ENCODE measurements at regions not wholly inside any gene's neighbourhood (a gene's known extent, or its start where the extent isn't known, plus 50 kb on each side); places are given as distances from the start of the nearest gene placed in this dataset.
A peak's percentile ranks its signal among the peaks of the same experiment; 100 is the strongest.

- H4K20me1 ChIP-seq (ENCODE audit: insufficient read depth), result no peaks in the 10 kb centered on the region
- no peak overlapping the region for H3K4me3 ChIP-seq (replicated peaks in 1 of 2; ENCODE audit: low read depth in 1 of 2, low read length in 2 of 2)
- no peak overlapping the region for H3K27ac ChIP-seq (ENCODE audit: low read depth, low read length)
- TF ChIP-seq POLR2AphosphoS5 (IDR thresholded peaks at IDR 0.05; ENCODE audit: low read depth, low read length) (no peak), YY1 (IDR thresholded peaks at IDR 0.05; ENCODE audit: extremely low read depth, insufficient replicate concordance, low read depth, low read length) (no peak), ZFX (IDR thresholded peaks at IDR 0.05) (no peak), JUND (IDR thresholded peaks at IDR 0.05) (no peak), CBX3 (IDR thresholded peaks at IDR 0.05; ENCODE audit: low read depth) (no peak), EGR1 (IDR thresholded peaks at IDR 0.05; ENCODE audit: low read depth) (no peak), EZH2phosphoT487 (IDR thresholded peaks at IDR 0.05; ENCODE audit: borderline replicate concordance) (no peak), ATF3 (IDR thresholded peaks at IDR 0.05) (no peak), SP1 (IDR thresholded peaks at IDR 0.05; ENCODE audit: low read depth) (no peak), ZBTB33 (IDR thresholded peaks at IDR 0.05; ENCODE audit: extremely low read depth, insufficient replicate concordance, low read length) (no peak)
- peak overlapping the region; percentile 48 for H3K4me2 ChIP-seq (ENCODE audit: low read length)
- DNase-seq (ENCODE audit: low read depth, low spot score) (no peak), ATAC-seq (peak; percentile 66)
- H3K27me3 ChIP-seq (ENCODE audit: insufficient read depth, low read length), result no peaks in the 10 kb centered on the region
- no TSS peak for BruUV-seq (replicated peaks)
- CTCF ChIA-PET, result no interaction called here
- POLR2A ChIA-PET, result no interaction called here
- RAD21 ChIA-PET (ENCODE audit: low non-redundant PET in 1 of 2, low total read pairs in 2 of 2, uncharacterized antibody in 2 of 2, unreplicated experiment in 2 of 2), result no interaction called here
- no peaks in the 10 kb centered on the region for H3K79me2 ChIP-seq (ENCODE audit: insufficient read depth, low read length)
- no peak overlapping the region for H3K9ac ChIP-seq (ENCODE audit: low read length)
- intact Hi-C loops (cut with micrococcal nuclease), result no loop called here
- H3K9me2 ChIP-seq (ENCODE audit: insufficient read depth), result no peaks in the 10 kb centered on the region
- H3K9me3 ChIP-seq (ENCODE audit: control insufficient read depth in 1 of 2, insufficient read depth in 1 of 2, low read depth in 1 of 2, low read length in 2 of 2), result no peaks in the 10 kb centered on the region
- peaks cover 8 to 10% of the 10 kb centered on the region in 2 experiments for H3K4me1 ChIP-seq (ENCODE audit: control insufficient read depth in 1 of 2, insufficient read depth in 2 of 2, low read length in 2 of 2)
- peak overlapping the region; percentile 69 for H2AFZ ChIP-seq (ENCODE audit: low read depth, low read length, poor library complexity, severe bottlenecking)
- H3K36me3 ChIP-seq (ENCODE audit: control insufficient read depth in 1 of 2, insufficient read depth in 2 of 2, low read length in 2 of 2), result no peaks in the 10 kb centered on the region
Measured at GRCh38 chr4:175871774-175872405, 59.8 kb upstream of the GPM6A start.
